B cell (primary cell): ENCODE measurements at regions not wholly inside any gene's neighbourhood (a gene's known extent, or its start where the extent isn't known, plus 50 kb on each side); places are given as distances from the start of the nearest gene placed in this dataset.

Source experiments
- CTCF ChIP-seq: fragments of 200-600 bp; IDR thresholded peaks from one replicate; pipeline ENCODE4 v1.8.0; 2022; ENCODE audit warnings: antibody characterized with exemption, mild to moderate bottlenecking
- EZH2 ChIP-seq: IDR thresholded peaks from 2 replicates; pipeline ENCODE4 v1.6.1; 2012; ENCODE audit warnings: borderline replicate concordance, low read depth, mild to moderate bottlenecking, moderate library complexity, low read length; ENCODE audit not compliant: insufficient read depth, poor library complexity, severe bottlenecking

GRCh38 chr14:95396221-95396620, 76.5 kb upstream of the CLMN start:
- no peak for TF ChIP-seq CTCF
- TF ChIP-seq EZH2: no peak
